ENCODE measurements at regions not wholly inside any gene's neighbourhood (a gene's known extent, or its start where the extent isn't known, plus 50 kb on each side); places are given as distances from the start of the nearest gene placed in this dataset.
"Not testable (repeated sequence)": the region's sequence is repeated elsewhere in the genome, so short reads cannot be mapped to it uniquely, and the experiment has no call there.

DNA sequence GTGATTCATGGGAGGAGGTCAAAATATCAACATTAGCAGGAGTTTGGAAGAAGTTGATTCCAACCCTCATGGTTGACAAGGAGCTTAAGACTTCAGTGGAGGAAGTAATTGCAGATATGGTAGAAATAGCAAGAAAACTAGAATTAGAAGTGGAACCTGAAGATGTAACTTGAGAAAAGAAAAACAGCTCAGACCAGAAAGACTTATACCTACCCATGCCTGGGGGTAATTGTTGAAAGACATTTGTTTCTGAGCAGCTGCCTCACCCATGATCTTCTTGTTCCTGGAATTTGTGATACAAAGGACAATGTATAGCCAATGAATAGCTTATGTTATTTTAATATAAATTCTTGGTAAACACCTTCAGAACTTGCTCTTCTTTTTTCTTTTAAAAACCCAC, 128.6 kb downstream of the LRIG2 start:
- Histone ChIP-seq H3K36me3 (ENCODE audit: low read depth, missing control alignments) (no peaks in the 10 kb centered on the region), H3K27ac (no peak overlapping the region), H3K9me3 (no peaks in the 10 kb centered on the region), H3K4me3 (no peak overlapping the region), H3K27me3 (no peaks in the 10 kb centered on the region), H3K4me1 (no peaks in the 10 kb centered on the region)
- TF ChIP-seq POLR2A (IDR thresholded peaks at IDR 0.05) = no peak
- TF ChIP-seq, protein P1, sequence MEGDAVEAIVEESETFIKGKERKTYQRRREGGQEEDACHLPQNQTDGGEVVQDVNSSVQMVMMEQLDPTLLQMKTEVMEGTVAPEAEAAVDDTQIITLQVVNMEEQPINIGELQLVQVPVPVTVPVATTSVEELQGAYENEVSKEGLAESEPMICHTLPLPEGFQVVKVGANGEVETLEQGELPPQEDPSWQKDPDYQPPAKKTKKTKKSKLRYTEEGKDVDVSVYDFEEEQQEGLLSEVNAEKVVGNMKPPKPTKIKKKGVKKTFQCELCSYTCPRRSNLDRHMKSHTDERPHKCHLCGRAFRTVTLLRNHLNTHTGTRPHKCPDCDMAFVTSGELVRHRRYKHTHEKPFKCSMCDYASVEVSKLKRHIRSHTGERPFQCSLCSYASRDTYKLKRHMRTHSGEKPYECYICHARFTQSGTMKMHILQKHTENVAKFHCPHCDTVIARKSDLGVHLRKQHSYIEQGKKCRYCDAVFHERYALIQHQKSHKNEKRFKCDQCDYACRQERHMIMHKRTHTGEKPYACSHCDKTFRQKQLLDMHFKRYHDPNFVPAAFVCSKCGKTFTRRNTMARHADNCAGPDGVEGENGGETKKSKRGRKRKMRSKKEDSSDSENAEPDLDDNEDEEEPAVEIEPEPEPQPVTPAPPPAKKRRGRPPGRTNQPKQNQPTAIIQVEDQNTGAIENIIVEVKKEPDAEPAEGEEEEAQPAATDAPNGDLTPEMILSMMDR (IDR thresholded peaks at IDR 0.05) = no peak
- no peak for DNase-seq
- intact Hi-C loops (cut with DNase I; ENCODE audit: low total_unique reads) = no loop called here

GRCh38 chr1:113205980-113206766, 133.2 kb downstream of the LRIG2 start:
- Histone ChIP-seq H3K9me3 (no peaks in the 10 kb centered on the region), H3K4me1 (no peaks in the 10 kb centered on the region), H3K27ac (no peak overlapping the region), H3K27me3 (no peaks in the 10 kb centered on the region), H3K36me3 (ENCODE audit: low read depth, missing control alignments) (no peaks in the 10 kb centered on the region), H3K4me3 (no peak overlapping the region)
- intact Hi-C loops (cut with DNase I; ENCODE audit: low total_unique reads) = no loop called here
- TF ChIP-seq POLR2A (IDR thresholded peaks at IDR 0.05) = no peak
- TF ChIP-seq, protein P1 (IDR thresholded peaks at IDR 0.05) = no peak
- 94 to 96% methylated on average over 4 of the region's 4 CpGs for WGBS, 2 donors
- DNase-seq = no peak

DNA sequence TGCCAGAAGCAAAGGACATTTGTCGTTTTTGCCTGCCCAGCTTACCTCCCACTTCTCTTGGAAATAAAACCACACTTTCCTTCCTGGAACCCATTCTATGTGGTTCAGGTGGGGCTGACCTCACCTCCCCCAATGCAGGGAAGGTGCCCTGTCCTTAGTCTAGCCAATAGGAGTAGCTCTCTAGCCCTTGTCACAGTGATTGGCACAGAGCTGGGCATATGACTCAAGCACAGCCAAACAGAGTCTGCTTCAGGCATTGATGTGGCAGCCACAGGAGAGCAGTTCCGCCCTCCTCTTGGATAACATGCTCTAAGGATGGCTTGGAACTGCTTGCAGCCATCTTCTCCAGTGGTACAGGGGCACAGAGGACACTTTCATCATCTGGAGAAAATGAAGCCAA, 134.0 kb downstream of the LRIG2 start:
- H3K36me3 ChIP-seq (ENCODE audit: low read depth, missing control alignments) = no peaks in the 10 kb centered on the region
- no peak for DNase-seq
- H3K27ac ChIP-seq = no peak overlapping the region
- WGBS, 2 donors = 44 to 50% methylated on average over 2 of the region's 2 CpGs
- H3K27me3 ChIP-seq = no peaks in the 10 kb centered on the region
- intact Hi-C loops (cut with DNase I; ENCODE audit: low total_unique reads) = no loop called here
- no peak overlapping the region for H3K4me3 ChIP-seq
- no peaks in the 10 kb centered on the region for H3K9me3 ChIP-seq
- TF ChIP-seq, protein P1 (IDR thresholded peaks at IDR 0.05) = no peak
- TF ChIP-seq POLR2A (IDR thresholded peaks at IDR 0.05) = no peak
- H3K4me1 ChIP-seq = no peaks in the 10 kb centered on the region

- TF ChIP-seq POLR2A (IDR thresholded peaks at IDR 0.05) = no peak
- TF ChIP-seq, protein P1 (IDR thresholded peaks at IDR 0.05) = no peak
- no peaks in the 10 kb centered on the region for H3K36me3 ChIP-seq (ENCODE audit: low read depth, missing control alignments)
- no peak overlapping the region for H3K4me3 ChIP-seq
- no peak for DNase-seq
- no peaks in the 10 kb centered on the region for H3K9me3 ChIP-seq
- intact Hi-C loops (cut with DNase I; ENCODE audit: low total_unique reads) = no loop called here
- H3K27ac ChIP-seq = no peak overlapping the region
- H3K27me3 ChIP-seq = no peaks in the 10 kb centered on the region
- 96 to 100% methylated on average over 1 of the region's 1 CpG for WGBS, 2 donors
- no peaks in the 10 kb centered on the region for H3K4me1 ChIP-seq
These were observed 134.5 kb downstream of the LRIG2 start for GRCh38 chr1:113207457-113207856.

DNA sequence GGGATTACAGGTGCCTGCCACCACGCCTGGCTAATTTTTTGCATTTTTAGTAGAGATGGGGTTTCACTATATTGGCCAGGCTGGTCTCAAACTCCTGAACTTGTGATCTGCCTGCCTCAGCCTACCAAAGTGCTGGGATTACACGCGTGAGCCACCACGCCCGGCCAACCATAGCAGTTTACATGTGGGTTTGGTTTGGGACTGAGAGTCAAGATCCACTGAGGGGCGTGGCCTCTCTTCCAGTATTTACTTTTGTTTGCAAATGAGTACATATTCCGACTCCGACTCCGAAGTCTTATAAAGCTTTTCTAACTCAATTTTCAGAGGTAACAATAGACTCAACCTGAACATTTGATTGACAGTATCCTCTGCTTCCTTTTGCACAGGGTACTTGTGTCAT, 135.4 kb downstream of the LRIG2 start:
- H3K27me3 ChIP-seq; intact Hi-C loops (cut with DNase I; ENCODE audit: low total_unique reads); H3K27ac ChIP-seq; H3K9me3 ChIP-seq; H3K4me1 ChIP-seq; H3K36me3 ChIP-seq (ENCODE audit: low read depth, missing control alignments); DNase-seq; H3K4me3 ChIP-seq: not testable (repeated sequence)
- 90 to 95% methylated on average over 9 of the region's 9 CpGs for WGBS, 2 donors

All from testis (tissue), 2 donors.